GM12865 (cell line): ENCODE measurements at regions not wholly inside any gene's neighbourhood (a gene's known extent, or its start where the extent isn't known, plus 50 kb on each side); places are given as distances from the start of the nearest gene placed in this dataset.

Experiments used
- DNase-seq: peaks from one replicate; pipeline ENCODE4 v3.0.0; 2010; ENCODE audit warnings: low read depth
- H3K4me3 ChIP-seq: 2 replicates; pipeline ENCODE4 v1.5.1; 2011; ENCODE audit warnings: mild to moderate bottlenecking, low read depth, low read length, control low read depth
- TF ChIP-seq, protein P1 (sequence below): IDR thresholded peaks from 2 replicates; pipeline ENCODE4 v1.5.1; 2011; ENCODE audit warnings: low read length, control low read depth, low read depth, inconsistent platforms; ENCODE audit not compliant: insufficient read depth; ENCODE audit errors: missing control alignments

DNA sequence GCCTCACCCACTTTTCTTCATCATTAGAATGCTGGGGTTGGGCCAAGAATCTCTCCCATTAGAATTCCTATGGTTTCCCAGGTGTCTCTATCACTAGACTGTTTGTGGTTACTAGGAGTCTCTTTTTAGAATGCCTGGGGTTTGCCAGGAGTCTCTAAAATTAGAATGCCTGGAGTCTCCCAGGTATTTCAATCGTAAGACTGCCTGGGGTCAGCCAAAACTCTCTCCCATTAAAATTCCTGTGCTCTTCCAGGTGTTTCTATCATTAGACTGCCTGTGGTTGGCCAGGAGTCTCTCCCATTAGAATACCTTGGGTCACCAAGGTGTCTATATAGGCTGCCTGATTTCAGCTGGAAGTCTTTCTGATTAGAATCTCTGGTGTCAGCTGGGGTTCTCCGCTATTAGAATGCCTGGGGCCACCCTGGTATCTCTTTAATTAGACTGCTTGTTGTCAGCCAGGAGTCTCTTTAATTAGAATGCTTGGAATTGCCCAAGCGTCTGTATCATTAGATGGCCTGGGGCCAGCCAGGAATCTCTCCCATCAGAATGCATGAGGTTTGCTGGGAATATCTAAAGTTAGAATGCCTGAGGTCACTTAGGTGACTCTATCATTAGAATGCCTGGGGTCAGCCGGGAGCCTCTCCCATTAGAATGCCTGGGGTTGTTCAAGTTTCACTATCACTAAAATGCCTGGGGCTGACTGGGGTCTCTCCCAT lies 1479.2 kb downstream of the UQCRFS1 start:
- TF ChIP-seq, protein P1, sequence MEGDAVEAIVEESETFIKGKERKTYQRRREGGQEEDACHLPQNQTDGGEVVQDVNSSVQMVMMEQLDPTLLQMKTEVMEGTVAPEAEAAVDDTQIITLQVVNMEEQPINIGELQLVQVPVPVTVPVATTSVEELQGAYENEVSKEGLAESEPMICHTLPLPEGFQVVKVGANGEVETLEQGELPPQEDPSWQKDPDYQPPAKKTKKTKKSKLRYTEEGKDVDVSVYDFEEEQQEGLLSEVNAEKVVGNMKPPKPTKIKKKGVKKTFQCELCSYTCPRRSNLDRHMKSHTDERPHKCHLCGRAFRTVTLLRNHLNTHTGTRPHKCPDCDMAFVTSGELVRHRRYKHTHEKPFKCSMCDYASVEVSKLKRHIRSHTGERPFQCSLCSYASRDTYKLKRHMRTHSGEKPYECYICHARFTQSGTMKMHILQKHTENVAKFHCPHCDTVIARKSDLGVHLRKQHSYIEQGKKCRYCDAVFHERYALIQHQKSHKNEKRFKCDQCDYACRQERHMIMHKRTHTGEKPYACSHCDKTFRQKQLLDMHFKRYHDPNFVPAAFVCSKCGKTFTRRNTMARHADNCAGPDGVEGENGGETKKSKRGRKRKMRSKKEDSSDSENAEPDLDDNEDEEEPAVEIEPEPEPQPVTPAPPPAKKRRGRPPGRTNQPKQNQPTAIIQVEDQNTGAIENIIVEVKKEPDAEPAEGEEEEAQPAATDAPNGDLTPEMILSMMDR = no peak
- H3K4me3 ChIP-seq = no peak overlapping the region
- no peak for DNase-seq

DNA sequence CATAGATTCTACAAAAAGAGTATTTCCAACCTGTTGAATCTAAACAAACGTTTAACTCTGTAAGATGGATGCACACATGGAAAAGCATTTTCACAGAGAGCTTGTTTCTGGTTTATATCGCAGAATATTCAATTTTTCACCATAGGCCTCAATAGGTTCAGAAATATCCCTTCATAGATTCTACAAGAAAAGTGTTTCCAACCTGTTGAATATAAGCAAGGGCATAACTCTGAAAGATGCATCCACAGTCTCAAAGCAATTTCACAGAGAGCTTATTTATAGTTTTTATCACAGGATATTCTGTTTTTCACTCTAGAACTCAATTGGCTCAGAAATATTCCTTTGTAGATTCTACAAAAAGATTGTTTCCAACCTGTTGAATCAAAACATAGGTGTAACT lies 1483.6 kb downstream of the UQCRFS1 start:
- no peak for DNase-seq
- no peak overlapping the region for H3K4me3 ChIP-seq
- TF ChIP-seq, protein P1 = no peak

DNA sequence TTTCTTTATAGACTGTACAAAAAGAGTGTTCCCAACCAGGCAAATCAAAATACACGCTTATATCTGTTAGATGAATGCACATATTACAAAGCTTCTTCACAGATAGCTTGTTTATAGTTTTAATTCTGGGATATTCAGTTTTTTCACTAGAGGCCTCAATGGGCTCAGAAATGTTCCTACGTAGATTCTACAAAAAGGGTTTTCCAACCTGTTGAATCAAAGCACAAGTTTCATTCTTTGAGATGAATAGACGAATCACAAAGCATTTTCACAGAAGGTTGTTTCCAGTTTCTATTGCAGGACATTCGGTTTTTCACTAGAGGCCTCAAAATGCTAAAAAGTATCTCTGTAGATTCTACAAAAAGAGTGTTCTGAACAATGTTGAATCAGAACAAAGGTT lies 1490.3 kb downstream of the UQCRFS1 start:
- TF ChIP-seq, protein P1 = no peak
- no peak for DNase-seq
- H3K4me3 ChIP-seq = no peak overlapping the region

DNA sequence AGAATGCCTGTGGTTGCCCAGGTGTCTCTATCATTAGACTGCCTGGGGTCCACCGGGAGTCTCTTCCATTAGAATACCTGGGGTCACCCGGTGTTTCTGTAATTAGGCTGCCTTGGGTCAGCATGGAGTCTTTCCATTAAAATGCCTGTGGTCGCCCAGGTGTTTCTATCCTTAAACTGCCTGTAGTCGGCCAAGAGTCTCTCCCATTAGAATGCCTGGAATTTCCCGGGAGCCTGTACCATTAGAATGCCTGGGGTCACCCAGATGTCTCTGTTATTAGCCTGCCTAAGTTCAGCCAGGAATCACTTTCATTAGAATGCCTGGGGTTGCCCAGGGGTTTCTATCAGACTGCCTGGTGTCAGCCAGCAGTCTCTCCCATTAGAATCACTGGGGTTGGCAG lies 1492.8 kb downstream of the UQCRFS1 start:
- TF ChIP-seq, protein P1 = no peak
- DNase-seq = no peak
- no peak overlapping the region for H3K4me3 ChIP-seq

DNA sequence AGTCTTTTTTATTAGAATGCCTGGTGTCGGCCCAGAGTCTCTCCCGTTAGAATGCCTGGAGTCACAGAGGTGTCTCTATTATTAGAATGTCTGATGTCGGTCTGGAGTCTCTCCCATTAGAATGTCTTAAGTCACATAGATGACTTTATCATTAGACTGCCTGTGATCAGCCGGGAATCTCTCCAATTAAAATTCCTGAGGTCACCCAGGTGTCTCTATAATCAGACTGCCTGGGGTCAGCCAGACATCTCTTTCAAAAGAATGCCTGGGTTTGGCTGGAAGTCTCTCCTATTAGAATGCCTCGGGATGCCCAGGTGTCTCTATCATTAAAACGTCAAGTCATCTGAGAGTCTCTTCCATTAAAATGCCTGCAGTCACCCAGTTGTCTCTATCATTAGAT lies 1493.9 kb downstream of the UQCRFS1 start:
- no peak for DNase-seq
- H3K4me3 ChIP-seq = no peak overlapping the region
- TF ChIP-seq, protein P1 = no peak

DNA sequence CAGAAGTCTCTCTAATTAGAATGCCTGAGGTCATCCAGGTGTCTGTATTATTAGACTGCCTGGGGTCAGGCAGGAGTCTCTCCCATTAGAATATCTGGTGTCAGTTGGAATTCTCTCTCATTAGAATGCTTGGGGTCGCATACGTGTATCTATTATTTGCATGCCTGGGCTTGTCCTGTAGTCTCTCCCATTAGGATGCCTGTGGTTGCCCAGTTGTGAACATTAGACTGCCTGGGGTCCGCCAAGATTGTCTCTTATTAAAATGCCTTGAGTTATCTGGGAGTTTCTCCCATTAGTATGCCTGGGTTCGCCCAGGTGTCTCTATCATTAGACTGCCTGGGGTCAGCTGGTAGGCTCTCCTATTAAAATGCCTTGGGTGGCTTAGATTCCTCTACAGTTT lies 1494.7 kb downstream of the UQCRFS1 start:
- DNase-seq = no peak
- no peak overlapping the region for H3K4me3 ChIP-seq
- TF ChIP-seq, protein P1 = no peak

DNA sequence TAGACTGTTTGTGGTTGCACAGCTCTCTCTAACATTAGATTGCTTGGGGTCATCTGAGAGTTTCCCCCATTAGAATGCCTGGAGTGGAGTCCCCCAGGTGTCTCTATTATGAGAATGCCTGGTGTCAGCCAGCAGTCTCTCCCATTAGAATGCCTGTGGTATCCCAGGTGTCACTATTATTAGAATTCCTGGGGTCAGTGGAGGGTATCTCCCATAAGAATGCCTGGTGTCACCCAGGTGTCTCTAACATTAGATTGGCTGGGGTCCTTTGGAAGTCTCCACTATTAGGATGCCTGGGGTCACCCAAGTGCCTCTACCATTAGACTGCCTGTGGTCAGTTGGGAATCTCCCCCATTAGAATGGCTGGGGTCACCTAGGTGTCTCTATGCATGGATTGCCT lies 1495.1 kb downstream of the UQCRFS1 start:
- H3K4me3 ChIP-seq = no peak overlapping the region
- TF ChIP-seq, protein P1 = no peak
- DNase-seq = no peak
